Choroid plexus epithelial cell (primary cell): ENCODE measurements at regions not wholly inside any gene's neighbourhood (a gene's known extent, or its start where the extent isn't known, plus 50 kb on each side); places are given as distances from the start of the nearest gene placed in this dataset.
A peak's percentile ranks its signal among the peaks of the same experiment; 100 is the strongest.

Experiments used
- DNase-seq: peaks from one replicate; pipeline ENCODE4 v3.0.0-alpha.2; 2010; ENCODE audit warnings: low read depth
- H3K4me3 ChIP-seq: 2 replicates; pipeline ENCODE4 v1.5.1; 2011; ENCODE audit warnings: low read depth, mild to moderate bottlenecking, control low read depth, low read length, moderate library complexity
- CTCF ChIP-seq: conservative IDR thresholded peaks from 2 replicates; pipeline ENCODE4 v1.5.1; 2011; ENCODE audit warnings: low read depth, mild to moderate bottlenecking, control low read depth, inconsistent platforms, low read length, moderate library complexity

GRCh38 chr5:22928821-22929482 is 75.8 kb upstream of the CDH12 start:
- no peak for TF ChIP-seq CTCF
- peak; percentile 25 for DNase-seq
- H3K4me3 ChIP-seq, result no peak overlapping the region

GRCh38 chr5:22926574-22926973 is 73.4 kb upstream of the CDH12 start:
- no peak overlapping the region for H3K4me3 ChIP-seq
- no peak for TF ChIP-seq CTCF
- peak; percentile 30 for DNase-seq

- H3K4me3 ChIP-seq, result no peak overlapping the region
- TF ChIP-seq CTCF, result no peak
- DNase-seq, result peak; percentile 41
Observed at GRCh38 chr5:22918511-22918910, 65.4 kb upstream of the CDH12 start.

- no peak for TF ChIP-seq CTCF
- no peak for DNase-seq
- H3K4me3 ChIP-seq, result no peak overlapping the region
Observed at GRCh38 chr5:22916393-22916792, 63.2 kb upstream of the CDH12 start.

GRCh38 chr5:22911019-22911418 is 57.9 kb upstream of the CDH12 start:
- TF ChIP-seq CTCF, result no peak
- H3K4me3 ChIP-seq, result no peak overlapping the region
- DNase-seq, result no peak

- H3K4me3 ChIP-seq, result no peak overlapping the region
- DNase-seq, result no peak
- no peak for TF ChIP-seq CTCF
Observed at GRCh38 chr5:22910523-22910922, 57.4 kb upstream of the CDH12 start.

- no peak overlapping the region for H3K4me3 ChIP-seq
- TF ChIP-seq CTCF, result no peak
- DNase-seq, result peak; percentile 25
Observed at GRCh38 chr5:22908586-22908985, 55.4 kb upstream of the CDH12 start.
